K562 (cell line): ENCODE measurements at regions not wholly inside any gene's neighbourhood (a gene's known extent, or its start where the extent isn't known, plus 50 kb on each side); places are given as distances from the start of the nearest gene placed in this dataset.

Experiments used
- CC2D1A ChIP-seq: fragments of 450-650 bp; IDR thresholded peaks from 2 replicates; pipeline ENCODE4 v1.6.1; 2017; ENCODE audit warnings: mild to moderate bottlenecking
- CREB1 ChIP-seq, 2 experiments: sonication (generic) in 1 of 2; formaldehyde crosslinking in 1 of 2; IDR thresholded peaks; 2 replicates each; pipeline versions ENCODE4 v1.6.1 to v1.8.0; 2012 to 2022; ENCODE audit warnings: inconsistent platforms in 1 of 2, mild to moderate bottlenecking in 1 of 2, missing genetic modification reagents in 1 of 2, moderate library complexity in 1 of 2
- EGR1 ChIP-seq: fragments of 450-650 bp; conservative IDR thresholded peaks from 2 replicates; pipeline ENCODE4 v1.6.1; 2017; ENCODE audit warnings: mild to moderate bottlenecking
- FOXK1 ChIP-seq: sonication (generic); formaldehyde crosslinking; IDR thresholded peaks from 2 replicates; pipeline ENCODE4 v1.8.0; 2022; ENCODE audit warnings: missing genetic modification reagents, mild to moderate bottlenecking, borderline replicate concordance
- MCM2 ChIP-seq: fragments of 450-650 bp; IDR thresholded peaks from 2 replicates; pipeline ENCODE4 v1.6.1; 2017; ENCODE audit warnings: low read depth, mild to moderate bottlenecking
- MEF2A ChIP-seq: IDR thresholded peaks from 2 replicates; pipeline ENCODE4 v1.6.1; 2011; ENCODE audit warnings: low read depth, mild to moderate bottlenecking, low read length, moderate library complexity; ENCODE audit not compliant: control insufficient read depth
- NKRF ChIP-seq: fragments of 450-650 bp; IDR thresholded peaks from 2 replicates; pipeline ENCODE4 v1.6.1; 2016; ENCODE audit warnings: borderline replicate concordance
- NR4A1 ChIP-seq, 2 experiments: fragments of 250-450 bp in 1 of 2; fragments of 450-650 bp in 1 of 2; sonication (Bioruptor Pico) in 1 of 2; IDR thresholded peaks; 2 replicates each; pipeline versions ENCODE4 v1.4.0 to v1.6.1; 2016 to 2020; ENCODE audit warnings: mild to moderate bottlenecking in 2 of 2, missing compliant biosample characterization in 1 of 2, missing genetic modification characterization in 1 of 2, moderate library complexity in 1 of 2
- POLR2AphosphoS5 ChIP-seq: IDR thresholded peaks from 2 replicates; pipeline ENCODE4 v1.6.1; 2011; ENCODE audit warnings: mild to moderate bottlenecking, low read depth, low read length, moderate library complexity; ENCODE audit not compliant: control insufficient read depth, insufficient read depth
- RNF2 ChIP-seq: sonication (generic); IDR thresholded peaks from 2 replicates; pipeline ENCODE4 v1.6.1; 2016
- SMC3 ChIP-seq: conservative IDR thresholded peaks from 2 replicates; pipeline ENCODE4 v1.6.1; 2011; ENCODE audit warnings: low read depth, low read length, improper control_type of control experiment; ENCODE audit not compliant: insufficient read depth
- SP2 ChIP-seq: IDR thresholded peaks from 2 replicates; pipeline ENCODE4 v1.6.1; 2011; ENCODE audit warnings: mild to moderate bottlenecking, low read depth, low read length, moderate library complexity; ENCODE audit not compliant: poor library complexity, severe bottlenecking; ENCODE audit errors: extremely low read depth
- ZNF780A ChIP-seq: fragments of 250-450 bp; sonication (Bioruptor Pico); IDR thresholded peaks from 2 replicates; pipeline ENCODE4 v1.5.0; 2021; ENCODE audit warnings: mild to moderate bottlenecking
- TF ChIP-seq, protein P1 (sequence below), 3 experiments: IDR thresholded peaks in 2 of 3; conservative IDR thresholded peaks in 1 of 3; 2 replicates each; pipeline ENCODE4 v1.5.1; 2011 to 2012; ENCODE audit warnings: low read length in 3 of 3, mild to moderate bottlenecking in 3 of 3, control low read depth in 2 of 3, improper control_type of control experiment in 1 of 3, inconsistent platforms in 1 of 3, low read depth in 1 of 3, mixed read lengths in 1 of 3, moderate library complexity in 1 of 3; ENCODE audit not compliant: insufficient read depth in 2 of 3
- TF ChIP-seq, protein P2 (sequence below): fragments of 450-650 bp; IDR thresholded peaks from 2 replicates; pipeline ENCODE4 v1.6.1; 2016; ENCODE audit warnings: missing biosample characterization, missing genetic modification characterization

- TF ChIP-seq CREB1 (IDR thresholded peaks at IDR 0.05) (no peak), CREB1 (CRISPR knock-in tag; IDR thresholded peaks at IDR 0.05) (no peak), NR4A1 (CRISPR knock-in tag; IDR thresholded peaks at IDR 0.05) (no peak), NR4A1 (tag; IDR thresholded peaks at IDR 0.05) (no peak), NKRF (no peak), POLR2AphosphoS5 (no peak), SP2 (no peak), RNF2 (no peak), MEF2A (no peak), FOXK1 (CRISPR knock-in tag) (no peak), EGR1 (no peak), CC2D1A (no peak), ZNF780A (no peak), SMC3 (no peak), MCM2 (no peak)
- TF ChIP-seq, protein P1, sequence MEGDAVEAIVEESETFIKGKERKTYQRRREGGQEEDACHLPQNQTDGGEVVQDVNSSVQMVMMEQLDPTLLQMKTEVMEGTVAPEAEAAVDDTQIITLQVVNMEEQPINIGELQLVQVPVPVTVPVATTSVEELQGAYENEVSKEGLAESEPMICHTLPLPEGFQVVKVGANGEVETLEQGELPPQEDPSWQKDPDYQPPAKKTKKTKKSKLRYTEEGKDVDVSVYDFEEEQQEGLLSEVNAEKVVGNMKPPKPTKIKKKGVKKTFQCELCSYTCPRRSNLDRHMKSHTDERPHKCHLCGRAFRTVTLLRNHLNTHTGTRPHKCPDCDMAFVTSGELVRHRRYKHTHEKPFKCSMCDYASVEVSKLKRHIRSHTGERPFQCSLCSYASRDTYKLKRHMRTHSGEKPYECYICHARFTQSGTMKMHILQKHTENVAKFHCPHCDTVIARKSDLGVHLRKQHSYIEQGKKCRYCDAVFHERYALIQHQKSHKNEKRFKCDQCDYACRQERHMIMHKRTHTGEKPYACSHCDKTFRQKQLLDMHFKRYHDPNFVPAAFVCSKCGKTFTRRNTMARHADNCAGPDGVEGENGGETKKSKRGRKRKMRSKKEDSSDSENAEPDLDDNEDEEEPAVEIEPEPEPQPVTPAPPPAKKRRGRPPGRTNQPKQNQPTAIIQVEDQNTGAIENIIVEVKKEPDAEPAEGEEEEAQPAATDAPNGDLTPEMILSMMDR (IDR thresholded peaks at IDR 0.05 in 2 of 3, conservative IDR thresholded peaks at IDR 0.05 in 1 of 3; ENCODE audit: insufficient read depth in 2 of 3, low read depth in 1 of 3, low read length in 3 of 3), result no peak
- TF ChIP-seq, protein P2, sequence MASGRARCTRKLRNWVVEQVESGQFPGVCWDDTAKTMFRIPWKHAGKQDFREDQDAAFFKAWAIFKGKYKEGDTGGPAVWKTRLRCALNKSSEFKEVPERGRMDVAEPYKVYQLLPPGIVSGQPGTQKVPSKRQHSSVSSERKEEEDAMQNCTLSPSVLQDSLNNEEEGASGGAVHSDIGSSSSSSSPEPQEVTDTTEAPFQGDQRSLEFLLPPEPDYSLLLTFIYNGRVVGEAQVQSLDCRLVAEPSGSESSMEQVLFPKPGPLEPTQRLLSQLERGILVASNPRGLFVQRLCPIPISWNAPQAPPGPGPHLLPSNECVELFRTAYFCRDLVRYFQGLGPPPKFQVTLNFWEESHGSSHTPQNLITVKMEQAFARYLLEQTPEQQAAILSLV, result no peak
- TF ChIP-seq, all 486 proteins: peak for 0
Observed at GRCh38 chr2:126575631-126576030, 80.3 kb upstream of the GYPC start (continued).
